ENCODE measurements at regions not wholly inside any gene's neighbourhood (a gene's known extent, or its start where the extent isn't known, plus 50 kb on each side); places are given as distances from the start of the nearest gene placed in this dataset.

DNA sequence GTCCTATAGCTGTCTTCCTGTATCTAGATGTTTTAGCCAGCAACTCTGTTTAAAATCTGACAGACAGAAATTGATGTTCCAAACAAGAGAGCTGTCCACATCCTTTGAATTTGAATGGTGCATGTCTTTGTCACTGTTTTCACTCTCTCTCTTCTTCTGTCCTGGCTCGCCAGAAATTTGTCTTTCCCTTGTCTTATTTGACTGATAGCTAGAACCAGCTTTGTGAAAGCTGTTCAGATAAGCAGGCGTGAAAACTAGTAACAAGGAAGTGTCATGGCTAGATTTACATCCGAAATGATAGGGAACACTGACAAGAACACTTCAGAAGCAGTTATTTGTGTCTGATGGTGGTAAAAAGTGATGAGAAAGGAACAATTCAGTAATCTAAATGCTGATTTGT, 354.9 kb upstream of the SLITRK1 start:
- TF ChIP-seq, protein P1, sequence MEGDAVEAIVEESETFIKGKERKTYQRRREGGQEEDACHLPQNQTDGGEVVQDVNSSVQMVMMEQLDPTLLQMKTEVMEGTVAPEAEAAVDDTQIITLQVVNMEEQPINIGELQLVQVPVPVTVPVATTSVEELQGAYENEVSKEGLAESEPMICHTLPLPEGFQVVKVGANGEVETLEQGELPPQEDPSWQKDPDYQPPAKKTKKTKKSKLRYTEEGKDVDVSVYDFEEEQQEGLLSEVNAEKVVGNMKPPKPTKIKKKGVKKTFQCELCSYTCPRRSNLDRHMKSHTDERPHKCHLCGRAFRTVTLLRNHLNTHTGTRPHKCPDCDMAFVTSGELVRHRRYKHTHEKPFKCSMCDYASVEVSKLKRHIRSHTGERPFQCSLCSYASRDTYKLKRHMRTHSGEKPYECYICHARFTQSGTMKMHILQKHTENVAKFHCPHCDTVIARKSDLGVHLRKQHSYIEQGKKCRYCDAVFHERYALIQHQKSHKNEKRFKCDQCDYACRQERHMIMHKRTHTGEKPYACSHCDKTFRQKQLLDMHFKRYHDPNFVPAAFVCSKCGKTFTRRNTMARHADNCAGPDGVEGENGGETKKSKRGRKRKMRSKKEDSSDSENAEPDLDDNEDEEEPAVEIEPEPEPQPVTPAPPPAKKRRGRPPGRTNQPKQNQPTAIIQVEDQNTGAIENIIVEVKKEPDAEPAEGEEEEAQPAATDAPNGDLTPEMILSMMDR (IDR thresholded peaks at IDR 0.05; ENCODE audit: low read depth, low read length), result no peak
- DNase-seq (ENCODE audit: extremely low read depth, low read depth), result no peak

DNA sequence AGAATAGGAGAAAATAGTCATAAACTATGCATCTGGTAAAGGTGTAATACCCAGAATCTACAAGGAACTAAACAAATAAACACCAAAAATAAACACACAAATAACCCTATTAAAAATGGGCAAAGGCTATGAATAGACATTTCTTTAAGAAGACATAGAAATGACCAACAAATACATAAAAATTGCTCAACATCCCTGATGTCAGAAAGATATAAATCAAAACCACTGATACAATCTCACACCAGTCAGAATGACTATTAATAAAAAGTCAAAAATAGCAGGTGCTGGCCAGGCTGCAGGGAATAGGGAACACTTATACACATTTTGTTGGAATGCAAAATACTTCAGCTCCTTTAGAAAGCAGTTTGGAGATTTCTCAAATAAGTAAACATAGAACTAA, 352.1 kb upstream of the SLITRK1 start:
- TF ChIP-seq, protein P1 (IDR thresholded peaks at IDR 0.05; ENCODE audit: low read depth, low read length), result no peak
- DNase-seq (ENCODE audit: extremely low read depth, low read depth), result no peak

DNA sequence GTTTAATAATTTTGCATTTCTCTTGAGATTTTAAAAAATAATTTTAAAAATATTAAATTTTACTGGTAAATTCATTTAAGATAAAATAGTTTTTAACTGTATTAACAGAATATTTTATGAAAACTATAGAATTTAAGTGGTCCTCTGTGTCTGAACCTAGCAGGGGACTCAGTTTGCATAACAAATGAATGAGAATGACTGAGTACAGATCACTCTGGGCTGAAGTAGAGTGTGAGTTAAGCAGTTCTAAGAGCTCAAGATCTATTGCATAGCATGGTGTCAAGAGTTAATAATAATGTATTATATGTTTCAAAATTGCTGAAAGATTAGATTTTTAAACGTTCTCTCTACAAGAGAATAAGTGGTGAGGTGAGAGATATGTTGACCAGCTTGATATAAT, 348.3 kb upstream of the SLITRK1 start:
- no peak for DNase-seq (ENCODE audit: extremely low read depth, low read depth)

DNA sequence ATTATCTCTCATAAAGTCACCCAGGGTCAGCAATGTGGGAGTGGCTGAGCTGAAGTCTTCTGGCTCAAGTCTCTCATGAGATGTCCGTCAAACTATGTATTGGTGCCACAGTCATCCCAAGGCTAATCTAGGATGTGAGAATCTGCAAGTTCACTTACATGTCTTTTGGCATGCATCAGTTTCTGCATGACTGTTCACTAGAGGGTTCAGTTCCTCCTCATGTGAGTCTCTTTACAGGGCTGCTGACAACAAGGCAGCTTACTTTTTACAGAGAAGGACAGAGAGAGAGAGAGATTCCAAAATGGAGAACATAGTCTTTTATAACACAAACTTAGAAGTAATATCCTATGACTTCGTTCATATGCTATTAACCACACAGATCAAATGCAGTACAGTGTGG, 328.8 kb upstream of the SLITRK1 start:
- TF ChIP-seq, protein P1 (IDR thresholded peaks at IDR 0.05; ENCODE audit: low read depth, low read length), result no peak
- no peak for DNase-seq (ENCODE audit: extremely low read depth, low read depth)

More for the DNA sequence above, 348.3 kb upstream of the SLITRK1 start:
- TF ChIP-seq, protein P1 (IDR thresholded peaks at IDR 0.05; ENCODE audit: low read depth, low read length), result no peak

DNA sequence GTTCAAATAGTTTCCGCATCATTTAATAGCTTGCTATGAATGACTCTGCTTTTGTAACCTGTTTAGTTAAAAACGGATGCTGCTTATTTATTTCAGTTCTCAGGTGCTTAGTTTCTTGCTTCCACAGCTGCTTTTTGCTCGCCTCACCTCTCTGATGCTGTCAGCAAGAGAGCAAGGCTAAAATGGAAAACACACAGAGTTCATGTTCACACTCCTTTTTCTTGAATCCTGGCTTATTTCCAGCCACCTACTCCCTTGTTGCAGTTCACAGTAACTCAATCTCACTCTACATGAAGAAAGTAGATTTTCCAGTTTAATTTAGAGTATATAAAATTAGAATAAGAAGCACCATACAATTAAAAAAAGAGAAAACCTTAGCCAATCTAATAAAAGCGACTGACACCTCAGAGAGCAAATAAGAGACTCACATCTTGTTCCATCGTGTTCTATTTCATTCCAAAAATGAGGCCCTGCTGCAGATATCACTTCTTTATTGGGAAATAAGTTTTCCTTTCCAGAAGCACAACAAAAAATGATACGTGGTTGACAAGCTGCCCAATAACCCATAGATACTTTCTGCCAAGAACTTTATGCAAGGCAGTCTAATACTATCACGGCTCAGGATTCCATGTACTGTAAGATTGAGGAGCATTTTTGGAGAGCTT, 326.1 kb upstream of the SLITRK1 start:
- no peak for DNase-seq (ENCODE audit: extremely low read depth, low read depth)
- TF ChIP-seq, protein P1 (IDR thresholded peaks at IDR 0.05; ENCODE audit: low read depth, low read length), result no peak

DNA sequence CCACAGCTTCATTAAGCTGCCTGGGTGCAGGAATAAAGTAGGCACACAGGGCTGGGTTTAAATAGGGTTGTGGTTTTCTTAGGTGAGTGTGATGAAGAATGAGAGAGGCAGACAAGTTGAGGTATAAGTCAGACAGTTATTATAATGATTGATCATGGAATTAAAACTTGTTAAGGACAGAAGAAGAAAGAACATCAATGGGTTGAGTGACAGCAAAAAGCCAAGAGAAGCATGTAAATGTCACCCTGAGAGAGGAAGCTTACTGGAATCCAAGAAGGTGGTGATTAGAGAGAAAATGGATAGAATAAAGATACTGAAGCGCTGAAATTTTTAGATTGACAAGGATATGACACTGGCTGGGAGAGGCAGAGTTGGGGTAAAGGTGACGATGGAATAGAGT, 325.2 kb upstream of the SLITRK1 start:
- DNase-seq (ENCODE audit: extremely low read depth, low read depth), result no peak
- TF ChIP-seq, protein P1 (IDR thresholded peaks at IDR 0.05; ENCODE audit: low read depth, low read length), result no peak

DNA sequence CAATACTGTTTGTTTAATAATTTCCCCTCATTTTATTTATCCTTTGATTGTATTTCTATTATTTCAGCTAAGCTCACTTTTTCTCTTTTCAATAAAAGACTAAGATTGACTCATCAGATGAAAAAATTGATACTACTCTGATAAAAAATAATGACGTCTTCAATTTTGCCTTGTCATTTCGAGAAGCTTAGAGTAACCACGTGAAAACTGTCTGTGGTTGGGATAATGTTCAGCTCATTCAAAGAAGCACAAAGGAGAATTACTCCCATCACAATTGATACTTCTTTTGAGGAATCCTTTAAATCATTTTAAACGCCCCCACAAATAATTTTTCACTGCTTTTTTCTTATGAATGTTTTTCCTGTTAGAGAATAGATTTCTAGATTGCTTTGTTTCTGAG, 318.7 kb upstream of the SLITRK1 start:
- TF ChIP-seq, protein P1 (IDR thresholded peaks at IDR 0.05; ENCODE audit: low read depth, low read length), result no peak
- no peak for DNase-seq (ENCODE audit: extremely low read depth, low read depth)

All from AG09319 (cell line).